Natural killer cell treated with Interleukin-12 subunit alpha and Interleukin-12 subunit beta and Interleukin-15 and Interleukin-18, amount 100 ng/mL, for 72 hours (primary cell): ENCODE measurements at regions not wholly inside any gene's neighbourhood (a gene's known extent, or its start where the extent isn't known, plus 50 kb on each side); places are given as distances from the start of the nearest gene placed in this dataset.

Experiments
- ATAC-seq, 2 donors: fragments of 150-1000 bp; cut with Tn5 transposase in 1 of 2; sonication (Bioruptor Pico), chemical (Tn5 transposase) in 1 of 2; 2 replicates each; pipeline ENCODE4 v1.10.0; 2021
- DNase-seq: peaks from one replicate; pipeline ENCODE4 v3.0.0; 2022; ENCODE audit warnings: low spot score
- H3K27ac Mint-ChIP-seq, 2 donors: 1 replicate in 1 of 2; 2 replicates in 1 of 2; pipeline ENCODE4 v1.8.0; 2022; ENCODE audit warnings: mixed read lengths in 2 of 2, mild to moderate bottlenecking in 1 of 2, moderate library complexity in 1 of 2
- H3K27me3 Mint-ChIP-seq, 2 donors: 1 replicate in 1 of 2; 2 replicates in 1 of 2; pipeline ENCODE4 v1.8.0; 2022; ENCODE audit warnings: mixed read lengths in 2 of 2
- H3K36me3 Mint-ChIP-seq: one replicate; pipeline ENCODE4 v1.8.0; 2022; ENCODE audit warnings: mixed read lengths
- H3K4me1 Mint-ChIP-seq, 2 donors: 1 replicate in 1 of 2; 2 replicates in 1 of 2; pipeline ENCODE4 v1.8.0; 2022; ENCODE audit warnings: low read depth in 2 of 2, mixed read lengths in 2 of 2, mild to moderate bottlenecking in 1 of 2
- H3K4me3 Mint-ChIP-seq: one replicate; pipeline ENCODE4 v1.8.0; 2022; ENCODE audit warnings: mixed read lengths
- H3K9me3 Mint-ChIP-seq: 2 replicates; pipeline ENCODE4 v1.8.0; 2022; ENCODE audit warnings: mixed read lengths

- Mint-ChIP-seq H3K4me1 (peaks cover 0 to 2% of the 10 kb centered on the region in 2 donors), H3K9me3 (no peaks in the 10 kb centered on the region), H3K27me3 (peaks cover 17 to 42% of the 10 kb centered on the region in 2 donors), H3K4me3 (no peak overlapping the region), H3K36me3 (no peaks in the 10 kb centered on the region), H3K27ac (no peak overlapping the region)
- DNase-seq: no peak
- no peak for ATAC-seq
These were observed 83.1 kb upstream of the CREB1 start for GRCh38 chr2:207446653-207447052.

DNA sequence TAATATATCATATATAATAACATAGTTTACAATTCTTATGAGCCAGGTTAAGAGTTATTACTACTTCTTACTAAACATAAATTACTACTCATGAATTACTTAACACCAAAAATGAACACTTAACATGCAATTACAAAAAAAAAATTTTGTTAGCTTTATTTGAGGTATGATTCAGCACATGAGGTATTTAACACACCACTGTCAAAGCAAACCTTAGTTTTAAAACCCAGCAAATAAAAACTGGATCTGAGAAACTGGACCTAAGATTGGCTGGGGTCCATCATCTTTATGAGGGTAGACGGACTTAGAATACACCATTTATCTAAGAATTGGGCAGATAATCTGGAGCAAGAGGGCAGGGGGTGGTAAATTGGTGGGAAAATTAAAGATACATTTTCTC is 81.8 kb upstream of the CREB1 start:
- H3K4me3 Mint-ChIP-seq: no peak overlapping the region
- H3K27me3 Mint-ChIP-seq: peaks cover 15 to 33% of the 10 kb centered on the region in 2 donors
- no peak overlapping the region for H3K27ac Mint-ChIP-seq
- ATAC-seq (no peak), DNase-seq (no peak)
- no peaks in the 10 kb centered on the region for H3K36me3 Mint-ChIP-seq
- H3K9me3 Mint-ChIP-seq: no peaks in the 10 kb centered on the region
- H3K4me1 Mint-ChIP-seq: no peaks in the 10 kb centered on the region

- Mint-ChIP-seq H3K4me1 (no peaks in the 10 kb centered on the region), H3K36me3 (no peaks in the 10 kb centered on the region), H3K4me3 (no peak overlapping the region), H3K27ac (no peak overlapping the region), H3K27me3 (peaks cover 15 to 33% of the 10 kb centered on the region in 2 donors), H3K9me3 (no peaks in the 10 kb centered on the region)
- ATAC-seq (no peak), DNase-seq (no peak)
These were observed 80.1 kb upstream of the CREB1 start for GRCh38 chr2:207449642-207450165.

- no peak for DNase-seq
- no peak overlapping the region for H3K27ac Mint-ChIP-seq
- no peak for ATAC-seq
- no peak overlapping the region for H3K4me3 Mint-ChIP-seq
- H3K27me3 Mint-ChIP-seq: peaks cover 15 to 32% of the 10 kb centered on the region in 2 donors
- no peaks in the 10 kb centered on the region for H3K4me1 Mint-ChIP-seq
- no peaks in the 10 kb centered on the region for H3K36me3 Mint-ChIP-seq
- no peaks in the 10 kb centered on the region for H3K9me3 Mint-ChIP-seq
These were observed 79.6 kb upstream of the CREB1 start for GRCh38 chr2:207450186-207450585.

GRCh38 chr2:207458582-207458981 is 71.2 kb upstream of the CREB1 start:
- Mint-ChIP-seq H3K27ac (no peak overlapping the region), H3K36me3 (no peaks in the 10 kb centered on the region), H3K9me3 (no peaks in the 10 kb centered on the region)

DNA sequence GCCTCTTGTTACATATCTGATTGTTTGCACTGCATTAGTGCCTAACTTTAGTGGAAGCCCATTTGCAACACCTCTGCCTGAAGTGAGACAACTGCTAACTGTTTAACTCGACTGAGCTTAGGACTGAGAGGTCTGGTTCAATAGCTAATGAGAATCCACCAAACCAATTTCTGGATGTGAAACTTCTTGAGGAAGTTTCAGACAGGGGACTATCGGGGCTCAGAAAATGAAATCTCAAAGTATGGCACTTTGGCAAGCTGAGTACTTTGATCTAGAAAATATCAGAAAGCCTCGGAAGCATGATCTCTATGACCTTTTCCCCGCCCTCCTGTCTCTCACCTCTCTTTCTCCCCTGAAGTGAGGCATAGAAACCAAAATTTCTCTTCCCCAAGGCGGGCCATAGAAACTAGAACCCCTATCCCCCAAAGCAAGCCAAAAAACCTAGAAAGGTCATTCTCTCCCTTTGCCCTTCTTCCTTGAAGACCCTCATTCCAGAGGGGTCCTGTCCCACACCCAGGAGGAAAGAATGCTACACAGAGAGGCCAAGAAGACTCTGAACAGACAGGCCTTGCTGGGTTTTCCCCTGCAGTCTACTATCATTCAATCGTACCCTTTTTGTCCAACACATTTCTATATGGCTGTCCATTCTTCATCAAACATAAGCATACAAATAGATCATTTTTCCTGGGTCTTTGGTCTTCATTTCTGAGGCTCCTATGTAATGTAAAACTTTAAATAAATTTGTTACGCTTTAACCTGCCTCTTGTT is 69.6 kb upstream of the CREB1 start:
- Mint-ChIP-seq H3K4me1 (peaks cover 7 to 8% of the 10 kb centered on the region in 2 donors), H3K9me3 (no peaks in the 10 kb centered on the region), H3K27ac (no peak overlapping the region), H3K36me3 (no peaks in the 10 kb centered on the region), H3K4me3 (no peak overlapping the region), H3K27me3 (peaks cover 0 to 7% of the 10 kb centered on the region in 2 donors)
- ATAC-seq: no peak
- DNase-seq: no peak

More at GRCh38 chr2:207458582-207458981, 71.2 kb upstream of the CREB1 start:
- H3K4me1 Mint-ChIP-seq: peaks cover 7 to 8% of the 10 kb centered on the region in 2 donors
- DNase-seq (no peak), ATAC-seq (no peak)
- peaks cover 0 to 7% of the 10 kb centered on the region in 2 donors for H3K27me3 Mint-ChIP-seq
- H3K4me3 Mint-ChIP-seq: no peak overlapping the region

GRCh38 chr2:207463433-207463832 is 66.3 kb upstream of the CREB1 start:
- Mint-ChIP-seq H3K4me1 (peaks cover 20 to 25% of the 10 kb centered on the region in 2 donors), H3K4me3 (no peak overlapping the region)

GRCh38 chr2:207464007-207464406 is 65.8 kb upstream of the CREB1 start:
- Mint-ChIP-seq H3K27ac (no peak overlapping the region), H3K36me3 (no peaks in the 10 kb centered on the region), H3K27me3 (peaks cover 0 to 7% of the 10 kb centered on the region in 2 donors), H3K4me3 (no peak overlapping the region), H3K4me1 (peaks cover 26 to 28% of the 10 kb centered on the region in 2 donors), H3K9me3 (no peaks in the 10 kb centered on the region)
- DNase-seq (no peak), ATAC-seq (no peak)

More at GRCh38 chr2:207463433-207463832, 66.3 kb upstream of the CREB1 start:
- Mint-ChIP-seq H3K27me3 (peaks cover 0 to 7% of the 10 kb centered on the region in 2 donors), H3K27ac (no peak overlapping the region), H3K9me3 (no peaks in the 10 kb centered on the region), H3K36me3 (no peaks in the 10 kb centered on the region)
- DNase-seq: no peak
- ATAC-seq: no peak

DNA sequence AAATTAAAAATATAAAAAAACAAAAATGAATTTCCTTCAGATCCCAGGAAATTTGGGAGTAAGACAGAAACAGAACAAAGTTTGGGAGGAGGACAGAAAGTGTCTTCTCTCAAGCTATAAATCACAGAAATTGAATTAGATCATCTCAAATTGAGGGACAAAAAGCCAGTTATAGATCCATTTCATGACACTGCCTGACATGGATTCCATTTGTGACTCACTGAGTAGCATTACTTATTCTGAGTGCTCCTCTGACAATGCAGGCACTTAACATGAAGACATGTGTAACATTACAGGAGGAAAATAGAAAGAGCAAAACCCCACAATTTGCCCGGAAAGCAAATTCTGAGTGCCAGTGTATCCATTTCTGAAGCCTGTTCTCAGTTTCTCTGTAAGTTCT is 63.9 kb upstream of the CREB1 start:
- Mint-ChIP-seq H3K4me1 (peaks cover 25 to 33% of the 10 kb centered on the region in 2 donors), H3K4me3 (no peak overlapping the region), H3K27ac (no peak overlapping the region), H3K27me3 (peaks cover 0 to 7% of the 10 kb centered on the region in 2 donors), H3K36me3 (no peaks in the 10 kb centered on the region), H3K9me3 (no peaks in the 10 kb centered on the region)
- no peak for DNase-seq
- ATAC-seq: no peak

DNA sequence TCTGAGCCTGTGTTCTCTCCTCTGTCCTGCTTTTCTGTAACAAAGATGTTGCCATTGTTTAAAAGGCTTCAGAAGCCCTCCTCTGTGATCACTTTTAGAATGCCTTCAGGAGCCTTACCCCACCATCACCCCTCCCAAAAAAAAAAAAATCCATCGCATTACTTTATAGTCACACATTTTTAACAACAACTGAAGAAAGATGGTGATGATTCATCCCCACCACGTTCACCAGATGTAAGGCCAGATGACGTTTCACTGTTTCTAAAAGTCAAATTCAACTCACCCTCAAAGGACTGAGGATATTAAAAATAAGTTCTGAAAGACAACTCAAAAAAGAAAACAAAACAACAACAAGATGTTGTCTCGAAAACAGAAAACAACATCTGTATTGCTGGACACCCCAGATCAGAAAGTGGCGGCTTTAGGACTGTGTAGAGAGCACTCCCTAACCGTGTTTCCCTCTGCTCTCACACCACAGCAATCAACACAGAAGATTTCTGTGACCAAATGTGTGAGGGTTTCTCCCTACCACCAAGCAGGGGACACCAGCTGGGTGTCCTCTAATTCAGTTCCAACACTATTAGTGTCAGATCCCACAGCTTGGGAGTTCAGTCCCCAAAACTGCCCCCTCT is 61.9 kb upstream of the CREB1 start:
- Mint-ChIP-seq H3K27ac (peak overlapping the region; percentile 78 to 83), H3K9me3 (no peaks in the 10 kb centered on the region), H3K27me3 (peaks cover 4 to 10% of the 10 kb centered on the region in 2 donors), H3K4me3 (peak overlapping the region; percentile 62), H3K4me1 (peaks cover 29 to 40% of the 10 kb centered on the region in 2 donors), H3K36me3 (no peaks in the 10 kb centered on the region)
- DNase-seq (no peak), ATAC-seq (peak; percentile 74 to 78)

DNA sequence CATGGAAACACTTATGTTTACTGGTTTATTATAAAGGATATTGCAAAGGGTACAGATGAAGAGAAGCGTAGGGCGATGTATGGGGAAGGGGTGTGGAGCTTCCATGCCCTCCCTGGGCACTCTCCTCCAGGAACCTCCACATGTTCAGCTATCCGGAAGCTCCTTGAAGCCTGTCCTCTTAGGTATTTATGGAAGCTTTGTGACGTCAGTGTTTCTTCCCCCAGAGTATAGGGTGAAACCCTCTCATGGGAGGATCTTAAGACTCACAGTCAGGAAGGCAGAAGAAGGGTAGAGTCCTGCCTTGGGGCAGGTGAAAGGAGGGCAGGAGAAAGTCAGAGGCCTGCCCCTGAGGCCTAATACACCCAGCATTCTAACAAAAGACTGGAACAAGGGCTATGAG is 61.3 kb upstream of the CREB1 start:
- Mint-ChIP-seq H3K36me3 (no peaks in the 10 kb centered on the region), H3K27ac (peak overlapping the region; percentile 78 to 83), H3K27me3 (peaks cover 4 to 7% of the 10 kb centered on the region in 2 donors), H3K4me3 (no peak overlapping the region), H3K4me1 (peaks cover 28 to 44% of the 10 kb centered on the region in 2 donors), H3K9me3 (no peaks in the 10 kb centered on the region)
- no peak for ATAC-seq
- DNase-seq: no peak

GRCh38 chr2:207469451-207469850 is 60.3 kb upstream of the CREB1 start:
- Mint-ChIP-seq H3K36me3 (no peaks in the 10 kb centered on the region), H3K4me1 (peaks cover 27 to 45% of the 10 kb centered on the region in 2 donors), H3K9me3 (no peaks in the 10 kb centered on the region), H3K27me3 (peaks cover 4 to 6% of the 10 kb centered on the region in 2 donors), H3K4me3 (no peak overlapping the region), H3K27ac (peak overlapping the region in 1 of 2 donors; percentile 60)
- no peak for DNase-seq
- no peak for ATAC-seq

GRCh38 chr2:207469943-207470729 is 59.6 kb upstream of the CREB1 start:
- peaks cover 9 to 10% of the 10 kb centered on the region in 2 donors for H3K27me3 Mint-ChIP-seq
- no peaks in the 10 kb centered on the region for H3K36me3 Mint-ChIP-seq
- H3K27ac Mint-ChIP-seq: peak overlapping the region; percentile 1 to 60
- ATAC-seq: no peak
- H3K9me3 Mint-ChIP-seq: no peaks in the 10 kb centered on the region
- H3K4me3 Mint-ChIP-seq: no peak overlapping the region
- no peak for DNase-seq
- H3K4me1 Mint-ChIP-seq: peaks cover 33 to 52% of the 10 kb centered on the region in 2 donors
